ENCODE measurements at regions not wholly inside any gene's neighbourhood (a gene's known extent, or its start where the extent isn't known, plus 50 kb on each side); places are given as distances from the start of the nearest gene placed in this dataset.

DNA sequence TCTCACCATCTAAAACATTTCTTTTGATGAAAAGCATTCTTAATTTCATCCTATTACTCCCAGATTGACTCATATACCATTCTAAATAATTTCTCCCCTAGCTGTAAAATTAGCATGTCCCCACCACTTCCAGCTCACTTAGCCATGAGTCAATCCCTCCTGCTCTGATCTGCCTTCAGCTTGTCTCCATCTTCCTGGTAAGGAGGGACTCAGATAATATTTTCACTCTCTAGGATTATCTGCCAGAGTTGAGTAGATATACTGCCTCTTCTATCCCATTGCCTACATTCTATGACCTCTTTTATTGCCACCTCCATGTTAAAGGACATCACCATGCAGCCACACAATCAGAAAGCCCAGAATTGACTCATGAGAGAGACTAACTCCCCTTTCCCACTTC is 348.8 kb upstream of the POU3F2 start:
- DNase-seq = no peak

DNA sequence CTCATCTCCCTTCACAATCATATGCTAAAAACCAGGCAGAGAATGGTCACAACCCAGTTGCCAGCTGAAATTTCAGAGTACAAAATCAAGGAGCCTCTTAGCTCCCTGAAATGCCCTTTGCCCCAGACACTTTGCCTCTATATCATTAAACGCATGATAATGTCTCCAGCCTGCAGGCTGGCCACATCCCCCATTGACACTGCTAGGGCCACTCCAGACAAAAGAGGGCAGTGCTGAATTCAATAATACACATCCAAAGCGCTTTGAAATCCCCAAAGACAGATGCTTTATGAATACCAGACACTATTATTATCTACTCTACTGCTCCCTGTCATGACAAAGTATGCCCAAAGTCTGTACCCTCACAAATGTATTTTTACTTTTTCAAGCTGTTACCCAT is 348.3 kb upstream of the POU3F2 start:
- DNase-seq = no peak

DNA sequence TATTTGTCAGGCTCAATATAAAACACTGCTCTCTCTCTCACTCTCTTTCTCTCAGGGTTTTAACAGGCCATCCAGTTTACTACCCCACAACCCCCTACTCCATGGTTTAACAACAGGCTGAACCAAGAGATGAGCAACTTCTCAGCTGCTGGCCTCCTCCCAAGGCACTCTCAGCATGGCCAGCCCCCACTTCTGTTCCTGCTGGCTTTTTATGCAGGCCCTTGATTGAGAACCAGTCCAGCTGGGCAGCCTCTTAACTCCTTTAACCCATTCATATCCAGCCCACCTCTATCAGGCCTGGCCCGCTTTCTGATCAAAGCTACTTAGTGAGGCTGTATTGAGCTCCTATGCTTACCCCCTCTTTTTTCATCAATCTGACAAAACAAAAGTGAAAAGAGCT is 346.8 kb upstream of the POU3F2 start:
- DNase-seq = no peak

DNA sequence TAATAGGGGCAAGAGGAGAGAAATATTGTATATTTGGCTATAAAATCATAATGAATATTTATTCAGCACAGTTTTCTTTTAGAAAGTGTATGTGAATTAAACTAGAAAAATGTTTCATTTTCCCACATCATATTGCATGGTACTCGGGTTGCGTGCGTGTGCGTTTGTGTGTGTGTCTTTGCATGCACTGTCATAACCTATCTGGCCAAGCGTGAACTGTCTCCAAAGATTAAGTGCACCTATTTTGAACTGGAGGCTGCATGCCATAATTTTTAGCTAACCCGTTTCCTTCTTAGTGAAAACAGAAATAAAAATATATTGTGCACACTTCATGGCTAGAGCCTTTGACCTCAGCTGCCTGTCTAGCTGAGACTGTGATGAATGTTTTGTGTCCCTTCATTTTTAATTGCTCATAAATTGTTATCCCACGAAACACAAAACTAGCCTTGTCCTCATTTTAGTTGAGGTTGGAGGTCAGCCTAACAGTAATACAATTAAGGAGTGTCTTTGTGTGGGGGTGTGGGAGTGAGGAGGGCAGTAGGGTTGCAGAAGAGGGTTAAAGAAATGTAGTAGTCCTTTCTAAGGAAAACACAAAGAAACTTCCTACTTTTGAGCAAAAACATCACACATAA is 336.1 kb upstream of the POU3F2 start:
- no peak for DNase-seq

DNA sequence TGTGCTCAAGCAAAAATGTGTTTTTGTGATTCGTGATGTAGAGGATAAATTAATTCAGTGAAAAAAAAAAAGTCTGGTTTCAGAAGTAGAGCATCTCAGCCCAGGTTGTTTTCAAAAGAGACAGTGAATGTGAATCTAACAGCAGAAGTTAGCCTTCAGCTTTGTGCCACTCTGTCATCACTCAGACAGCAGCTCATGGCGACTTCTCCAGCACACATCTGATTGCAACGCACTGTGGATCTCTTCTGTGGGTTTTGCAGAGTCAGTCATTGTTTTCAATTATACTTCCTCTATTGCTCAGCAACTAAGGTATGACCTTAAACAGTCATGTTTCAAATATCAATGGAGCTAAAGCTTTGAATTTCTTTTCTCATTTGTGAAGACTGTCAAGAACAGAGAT is 335.5 kb upstream of the POU3F2 start:
- DNase-seq = no peak

DNA sequence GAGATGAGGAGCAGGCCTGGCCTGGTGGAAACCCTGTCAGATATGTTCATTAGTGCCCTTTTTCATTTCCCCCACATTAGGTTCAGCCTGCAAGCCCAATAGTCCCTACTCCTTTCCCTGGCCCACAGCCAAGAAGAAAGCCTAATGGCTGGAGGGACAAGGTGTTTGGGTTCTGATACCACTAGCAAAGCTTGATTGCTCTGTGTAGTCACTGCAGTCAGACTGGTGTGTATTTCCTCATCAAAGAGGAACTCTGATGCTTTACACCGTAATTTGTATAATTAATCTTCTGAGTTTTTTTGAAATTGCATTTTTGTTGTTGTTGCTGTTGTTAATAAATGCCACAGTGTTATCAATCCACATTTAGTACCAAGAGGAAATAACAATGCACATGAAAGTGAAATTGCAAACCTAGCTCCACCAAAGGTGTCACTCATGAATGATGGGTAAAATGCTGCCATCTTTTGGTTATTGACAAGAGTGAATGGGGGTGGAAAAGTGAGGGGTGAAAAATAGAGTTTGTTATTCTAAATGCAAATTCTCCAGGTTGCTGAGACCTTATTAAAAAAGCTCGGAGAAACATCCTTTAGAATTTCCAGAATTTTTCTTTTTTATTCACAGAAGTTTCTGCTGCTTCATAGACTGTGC is 320.2 kb upstream of the POU3F2 start:
- DNase-seq = no peak

DNA sequence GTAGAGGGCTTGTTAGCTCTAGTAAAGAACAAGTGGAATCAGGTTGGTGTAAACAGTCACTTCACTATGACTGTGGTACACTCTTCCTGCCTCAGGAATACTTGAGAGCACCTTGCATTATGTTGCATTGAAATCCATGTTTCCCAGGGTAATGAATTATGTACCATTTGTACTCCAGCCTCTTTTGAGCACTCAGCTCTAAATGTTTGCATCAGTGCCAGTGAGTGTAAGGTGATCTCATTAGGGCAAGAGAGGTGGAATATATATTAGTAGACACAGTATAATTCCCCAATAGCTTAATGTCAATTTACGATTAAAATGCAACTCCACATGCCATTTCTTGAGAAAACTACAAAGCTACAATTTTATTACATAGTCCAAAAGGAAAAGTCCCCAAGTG is 319.6 kb upstream of the POU3F2 start:
- DNase-seq = no peak

- no peak for DNase-seq
Observed at GRCh38 chr6:98516206-98516605, 318.2 kb upstream of the POU3F2 start.

GRCh38 chr6:98516866-98517265 is 317.5 kb upstream of the POU3F2 start:
- no peak for DNase-seq

- no peak for DNase-seq
Observed at GRCh38 chr6:98525860-98526259, 308.5 kb upstream of the POU3F2 start.

- DNase-seq = no peak
Observed at GRCh38 chr6:98526465-98526864, 307.9 kb upstream of the POU3F2 start.

DNA sequence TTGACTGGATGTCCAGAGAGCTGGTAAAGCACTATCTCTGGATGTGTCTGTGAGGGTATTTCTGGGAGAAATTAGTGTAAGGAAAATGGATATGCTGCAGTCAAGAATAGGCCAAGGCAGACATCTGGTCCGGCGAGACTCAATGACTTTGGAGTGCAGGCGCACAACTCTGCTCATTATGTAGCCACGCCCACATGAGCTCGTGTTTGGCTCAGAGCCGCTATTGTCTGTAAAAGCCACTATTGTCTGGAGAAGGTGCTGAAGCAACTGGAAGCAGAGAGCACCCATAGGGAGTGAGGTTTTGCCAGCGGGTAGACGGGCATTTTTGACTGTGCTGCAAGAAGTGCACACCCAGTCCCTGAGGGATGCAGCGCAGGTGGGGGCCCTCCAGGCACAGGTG is 305.0 kb upstream of the POU3F2 start:
- DNase-seq = no peak

- no peak for DNase-seq
Observed at GRCh38 chr6:98530732-98531131, 303.6 kb upstream of the POU3F2 start.

- no peak for DNase-seq
Observed at GRCh38 chr6:98532004-98532403, 302.4 kb upstream of the POU3F2 start.

GRCh38 chr6:98539741-98540140 is 294.6 kb upstream of the POU3F2 start:
- DNase-seq = no peak

DNA sequence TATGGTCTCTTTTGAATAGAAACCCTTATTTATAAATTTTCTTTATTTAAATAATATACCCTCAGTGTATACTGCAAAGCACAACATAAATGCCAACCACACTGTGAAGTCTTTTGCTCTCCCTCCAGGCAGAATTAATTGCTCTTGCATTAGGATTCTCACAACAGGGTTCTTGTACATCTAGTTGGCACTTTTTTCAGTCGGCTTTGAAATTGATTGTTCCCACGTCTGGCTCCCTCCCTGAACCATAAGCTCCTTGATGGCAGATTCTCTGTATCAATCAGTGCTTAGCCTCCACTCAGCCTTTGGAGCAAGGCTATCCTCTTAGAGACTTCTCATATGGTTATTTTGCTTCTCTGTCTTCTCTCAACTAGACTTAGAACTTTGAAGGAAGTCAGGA is 288.0 kb upstream of the POU3F2 start:
- DNase-seq = no peak

GRCh38 chr6:98547151-98547550 is 287.2 kb upstream of the POU3F2 start:
- no peak for DNase-seq

- no peak for DNase-seq
Observed at GRCh38 chr6:98547634-98548033, 286.7 kb upstream of the POU3F2 start.

- DNase-seq = no peak
Observed at GRCh38 chr6:98548301-98548700, 286.1 kb upstream of the POU3F2 start.

GRCh38 chr6:98560418-98560817 is 274.0 kb upstream of the POU3F2 start:
- no peak for DNase-seq

GRCh38 chr6:98560841-98561240 is 273.5 kb upstream of the POU3F2 start:
- DNase-seq = no peak

GRCh38 chr6:98566126-98566525 is 268.2 kb upstream of the POU3F2 start:
- no peak for DNase-seq

DNA sequence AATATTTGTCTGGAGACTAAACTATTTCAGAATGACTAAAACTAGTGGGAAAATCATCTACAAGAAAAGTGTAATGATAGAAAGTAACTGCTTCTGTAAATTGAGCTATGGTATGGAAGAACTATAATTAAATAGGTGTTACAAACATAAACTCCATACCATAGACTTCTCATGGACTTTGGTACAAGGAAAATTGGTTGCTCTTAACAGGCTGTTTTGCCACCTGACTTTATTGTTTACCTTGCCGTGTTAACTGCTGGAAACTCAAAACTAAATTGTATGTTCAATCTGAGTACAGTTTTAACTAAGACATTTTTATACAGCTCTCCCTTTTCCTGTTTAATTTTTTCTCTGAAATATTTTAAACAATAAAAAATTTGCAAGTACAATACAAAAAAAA is 261.8 kb upstream of the POU3F2 start:
- no peak for DNase-seq

DNA sequence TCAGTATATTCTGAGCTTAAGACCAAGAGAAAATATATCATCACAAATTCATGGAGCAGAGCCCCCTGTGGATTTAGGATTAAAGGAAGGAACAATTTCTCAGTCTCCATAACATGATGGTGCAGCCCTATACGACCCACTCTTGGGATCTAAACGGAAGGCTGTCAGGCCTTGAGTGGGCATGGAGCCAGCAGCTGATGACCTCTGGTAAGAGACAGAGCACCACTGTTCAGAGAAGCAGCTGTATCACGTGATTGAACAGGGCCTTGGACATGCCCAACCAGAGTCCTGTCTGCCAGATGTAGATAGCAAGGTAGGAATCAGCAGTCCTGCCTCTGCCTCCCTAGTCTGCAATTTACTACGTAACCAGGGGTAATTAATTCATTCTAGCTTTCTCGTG is 259.4 kb upstream of the POU3F2 start:
- no peak for DNase-seq

DNA sequence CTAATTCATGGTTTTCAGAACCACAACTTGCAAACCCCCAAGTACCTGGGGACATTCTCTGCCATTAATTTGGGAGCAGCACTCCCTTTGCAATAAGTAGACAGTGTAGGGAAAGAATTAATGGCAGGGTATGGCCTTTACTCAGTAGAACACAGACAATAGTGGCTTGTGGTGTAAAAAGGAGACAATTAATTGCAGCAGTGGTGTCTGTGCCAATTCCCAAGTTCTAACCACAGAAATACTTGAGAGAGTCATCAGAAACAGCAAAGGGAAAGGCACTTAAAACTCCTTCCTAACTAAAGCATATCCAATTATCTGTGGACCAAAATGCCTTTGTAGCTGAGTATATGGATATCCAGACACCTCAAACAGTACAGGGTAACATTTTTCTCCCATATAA is 257.6 kb upstream of the POU3F2 start:
- no peak for DNase-seq
